ENCODE measurements at regions not wholly inside any gene's neighbourhood (a gene's known extent, or its start where the extent isn't known, plus 50 kb on each side); places are given as distances from the start of the nearest gene placed in this dataset.
"Not testable (repeated sequence)": the region's sequence is repeated elsewhere in the genome, so short reads cannot be mapped to it uniquely, and the experiment has no call there.

- intact Hi-C loops (cut with DNase I): no loop called here
Observed at GRCh38 chr19:13665125-13665905, 99.0 kb upstream of the MRI1 start.

GRCh38 chr19:13652810-13653590, 111.3 kb upstream of the MRI1 start:
- ATAC-seq (no peak), DNase-seq (no peak)
- intact Hi-C loops (cut with DNase I): no loop called here

More at GRCh38 chr19:13665125-13665905, 99.0 kb upstream of the MRI1 start:
- ATAC-seq: no peak
- no peak for DNase-seq

- intact Hi-C loops (cut with DNase I): no loop called here
- no peak for DNase-seq
Observed at GRCh38 chr19:13646758-13647157, 117.6 kb upstream of the MRI1 start.

GRCh38 chr19:13644645-13645044, 119.7 kb upstream of the MRI1 start:
- no peak for ATAC-seq
- no peak for DNase-seq
- intact Hi-C loops (cut with DNase I): no loop called here

More at GRCh38 chr19:13646758-13647157, 117.6 kb upstream of the MRI1 start:
- ATAC-seq: no peak

GRCh38 chr19:13640611-13641010, 123.7 kb upstream of the MRI1 start:
- DNase-seq (no peak), ATAC-seq (no peak)
- intact Hi-C loops (cut with DNase I): no loop called here

GRCh38 chr19:13639342-13639929, 124.9 kb upstream of the MRI1 start:
- DNase-seq (no peak), ATAC-seq (no peak)
- intact Hi-C loops (cut with DNase I): no loop called here

- no peak for ATAC-seq
- intact Hi-C loops (cut with DNase I): no loop called here
- no peak for DNase-seq
Observed at GRCh38 chr19:13637664-13638063, 126.7 kb upstream of the MRI1 start.

- intact Hi-C loops (cut with DNase I): no loop called here
- ATAC-seq (no peak), DNase-seq (no peak)
Observed at GRCh38 chr19:13634658-13635057, 128.4 kb upstream of the CACNA1A start.

GRCh38 chr19:13633522-13633922, 127.2 kb upstream of the CACNA1A start:
- ATAC-seq: no peak
- intact Hi-C loops (cut with DNase I): no loop called here
- DNase-seq: no peak

- DNase-seq (no peak), ATAC-seq (no peak)
- intact Hi-C loops (cut with DNase I): no loop called here
Observed at GRCh38 chr19:13633109-13633508, 126.8 kb upstream of the CACNA1A start.

GRCh38 chr19:13632164-13632563, 125.9 kb upstream of the CACNA1A start:
- DNase-seq; intact Hi-C loops (cut with DNase I); ATAC-seq: not testable (repeated sequence)

GRCh38 chr19:13629687-13630357, 123.5 kb upstream of the CACNA1A start:
- intact Hi-C loops (cut with DNase I): no loop called here
- no peak for ATAC-seq

GRCh38 chr19:13627531-13627930, 121.3 kb upstream of the CACNA1A start:
- DNase-seq (no peak), ATAC-seq (no peak)
- intact Hi-C loops (cut with DNase I): no loop called here

More at GRCh38 chr19:13629687-13630357, 123.5 kb upstream of the CACNA1A start:
- no peak for DNase-seq

GRCh38 chr19:13623716-13624710, 117.7 kb upstream of the CACNA1A start:
- intact Hi-C loops (cut with DNase I): no loop called here
- no peak for DNase-seq
- ATAC-seq: no peak

GRCh38 chr19:13622766-13623715, 116.8 kb upstream of the CACNA1A start:
- ATAC-seq: no peak
- intact Hi-C loops (cut with DNase I): no loop called here
- no peak for DNase-seq

- no peak for ATAC-seq
- intact Hi-C loops (cut with DNase I): no loop called here
- DNase-seq: no peak
Observed at GRCh38 chr19:13621413-13621812, 115.1 kb upstream of the CACNA1A start.

GRCh38 chr19:13619203-13619632, 112.9 kb upstream of the CACNA1A start:
- no peak for ATAC-seq
- intact Hi-C loops (cut with DNase I): no loop called here
- no peak for DNase-seq

All from left cardiac atrium (tissue), 4 donors.